ENCODE measurements at regions not wholly inside any gene's neighbourhood (a gene's known extent, or its start where the extent isn't known, plus 50 kb on each side); places are given as distances from the start of the nearest gene placed in this dataset.

- no peak overlapping the region for H3K27ac Mint-ChIP-seq
- no peaks in the 10 kb centered on the region for H3K27me3 Mint-ChIP-seq
- H3K36me3 Mint-ChIP-seq: no peaks in the 10 kb centered on the region
- TF ChIP-seq CTCF (conservative IDR thresholded peaks at IDR 0.05): no peak
- no peak overlapping the region for H3K4me3 Mint-ChIP-seq
- H3K9me3 Mint-ChIP-seq: no peaks in the 10 kb centered on the region
- H3K4me1 Mint-ChIP-seq (ENCODE audit: unreplicated experiment): no peaks in the 10 kb centered on the region
- DNase-seq (ENCODE audit: extremely low spot score, unreplicated experiment): no peak
Observed at GRCh38 chr12:90268574-90268973, 559.9 kb upstream of the ATP2B1 start.

- Mint-ChIP-seq H3K4me3 (no peak overlapping the region), H3K9me3 (no peaks in the 10 kb centered on the region), H3K36me3 (no peaks in the 10 kb centered on the region), H3K27ac (no peak overlapping the region), H3K27me3 (no peaks in the 10 kb centered on the region), H3K4me1 (ENCODE audit: unreplicated experiment) (peaks cover 5% of the 10 kb centered on the region)
- TF ChIP-seq CTCF (conservative IDR thresholded peaks at IDR 0.05): no peak
- no peak for DNase-seq (ENCODE audit: extremely low spot score, unreplicated experiment)
Observed at GRCh38 chr12:90262251-90262650, 553.6 kb upstream of the ATP2B1 start.

- no peaks in the 10 kb centered on the region for H3K36me3 Mint-ChIP-seq
- no peak overlapping the region for H3K27ac Mint-ChIP-seq
- no peak for DNase-seq (ENCODE audit: extremely low spot score, unreplicated experiment)
- no peak overlapping the region for H3K4me3 Mint-ChIP-seq
- H3K27me3 Mint-ChIP-seq: no peaks in the 10 kb centered on the region
- TF ChIP-seq CTCF (conservative IDR thresholded peaks at IDR 0.05): no peak
- no peaks in the 10 kb centered on the region for H3K9me3 Mint-ChIP-seq
- H3K4me1 Mint-ChIP-seq (ENCODE audit: unreplicated experiment): peaks cover 5% of the 10 kb centered on the region
Observed at GRCh38 chr12:90261283-90261682, 552.6 kb upstream of the ATP2B1 start.

GRCh38 chr12:90260136-90260535, 551.5 kb upstream of the ATP2B1 start:
- no peaks in the 10 kb centered on the region for H3K27me3 Mint-ChIP-seq
- peaks cover 5% of the 10 kb centered on the region for H3K4me1 Mint-ChIP-seq (ENCODE audit: unreplicated experiment)
- H3K4me3 Mint-ChIP-seq: no peak overlapping the region
- no peak overlapping the region for H3K27ac Mint-ChIP-seq
- H3K36me3 Mint-ChIP-seq: no peaks in the 10 kb centered on the region
- no peak for TF ChIP-seq CTCF (conservative IDR thresholded peaks at IDR 0.05)
- no peaks in the 10 kb centered on the region for H3K9me3 Mint-ChIP-seq
- DNase-seq (ENCODE audit: extremely low spot score, unreplicated experiment): no peak

- TF ChIP-seq CTCF (conservative IDR thresholded peaks at IDR 0.05): no peak
Observed at GRCh38 chr12:90257927-90258624, 549.4 kb upstream of the ATP2B1 start.

More at GRCh38 chr12:90257927-90258624, 549.4 kb upstream of the ATP2B1 start:
- no peak for DNase-seq (ENCODE audit: extremely low spot score, unreplicated experiment)
- H3K4me3 Mint-ChIP-seq: no peak overlapping the region
- no peaks in the 10 kb centered on the region for H3K36me3 Mint-ChIP-seq
- no peak overlapping the region for H3K27ac Mint-ChIP-seq
- H3K27me3 Mint-ChIP-seq: no peaks in the 10 kb centered on the region
- H3K9me3 Mint-ChIP-seq: no peaks in the 10 kb centered on the region
- peaks cover under 1% of the 10 kb centered on the region for H3K4me1 Mint-ChIP-seq (ENCODE audit: unreplicated experiment)
